CD4-positive, alpha-beta T cell treated with Interleukin-10 for 1 hour (primary cell): ENCODE measurements at regions not wholly inside any gene's neighbourhood (a gene's known extent, or its start where the extent isn't known, plus 50 kb on each side); places are given as distances from the start of the nearest gene placed in this dataset.

ENCODE experiments used
- DNase-seq: peaks from one replicate; pipeline ENCODE4 v3.0.0-alpha.2; 2020

- no peak for DNase-seq
Measured at GRCh38 chr5:92455011-92455410, 1071.9 kb upstream of the ARRDC3 start.

GRCh38 chr5:92444888-92445287, 1061.8 kb upstream of the ARRDC3 start:
- DNase-seq, result no peak

GRCh38 chr5:92435781-92436180, 1052.7 kb upstream of the ARRDC3 start:
- DNase-seq, result no peak

GRCh38 chr5:92429646-92430045, 1046.5 kb upstream of the ARRDC3 start:
- no peak for DNase-seq

GRCh38 chr5:92428415-92428814, 1045.3 kb upstream of the ARRDC3 start:
- DNase-seq, result no peak

GRCh38 chr5:92424785-92425426, 1041.8 kb upstream of the ARRDC3 start:
- no peak for DNase-seq

- no peak for DNase-seq
Measured at GRCh38 chr5:92421942-92422341, 1038.8 kb upstream of the ARRDC3 start.

GRCh38 chr5:92421196-92421595, 1038.1 kb upstream of the ARRDC3 start:
- DNase-seq, result no peak

- DNase-seq, result no peak
Measured at GRCh38 chr5:92419261-92419660, 1036.1 kb upstream of the ARRDC3 start.

GRCh38 chr5:92418341-92418740, 1035.2 kb upstream of the ARRDC3 start:
- DNase-seq, result no peak

- DNase-seq, result no peak
Measured at GRCh38 chr5:92409134-92409533, 1026.0 kb upstream of the ARRDC3 start.

GRCh38 chr5:92402956-92403702, 1020.0 kb upstream of the ARRDC3 start:
- no peak for DNase-seq

- DNase-seq, result no peak
Measured at GRCh38 chr5:92402045-92402444, 1018.9 kb upstream of the ARRDC3 start.

GRCh38 chr5:92401492-92401891, 1018.4 kb upstream of the ARRDC3 start:
- no peak for DNase-seq

- no peak for DNase-seq
Measured at GRCh38 chr5:92394936-92395335, 1011.8 kb upstream of the ARRDC3 start.

GRCh38 chr5:92390657-92391056, 1007.5 kb upstream of the ARRDC3 start:
- no peak for DNase-seq

- no peak for DNase-seq
Measured at GRCh38 chr5:92380069-92380770, 997.1 kb upstream of the ARRDC3 start.

GRCh38 chr5:92378966-92379611, 996.0 kb upstream of the ARRDC3 start:
- no peak for DNase-seq

GRCh38 chr5:92374859-92375258, 991.7 kb upstream of the ARRDC3 start:
- DNase-seq, result no peak

- no peak for DNase-seq
Measured at GRCh38 chr5:92372766-92373165, 989.6 kb upstream of the ARRDC3 start.

- no peak for DNase-seq
Measured at GRCh38 chr5:92371889-92372235, 988.7 kb upstream of the ARRDC3 start.

GRCh38 chr5:92371171-92371888, 988.2 kb upstream of the ARRDC3 start:
- DNase-seq, result no peak

GRCh38 chr5:92370032-92370431, 986.9 kb upstream of the ARRDC3 start:
- no peak for DNase-seq
